ENCODE measurements at regions not wholly inside any gene's neighbourhood (a gene's known extent, or its start where the extent isn't known, plus 50 kb on each side); places are given as distances from the start of the nearest gene placed in this dataset.

GRCh38 chr5:103435136-103435889 lies 127.3 kb downstream of the NUDT12 start:
- no peak overlapping the region for H3K4me3 ChIP-seq (replicated peaks in 1 of 2; ENCODE audit: low read depth in 2 of 2, low read length in 2 of 2)
- TF ChIP-seq CTCF (IDR thresholded peaks at IDR 0.05; ENCODE audit: low read depth, low read length), result no peak
- peak; percentile 8 to 87 for DNase-seq (ENCODE audit: low read depth in 2 of 2)

GRCh38 chr5:103434057-103434456 lies 128.5 kb downstream of the NUDT12 start:
- no peak for TF ChIP-seq CTCF (IDR thresholded peaks at IDR 0.05; ENCODE audit: low read depth, low read length)
- no peak for DNase-seq (ENCODE audit: low read depth in 2 of 2)

GRCh38 chr5:103433211-103433610 lies 129.4 kb downstream of the NUDT12 start:
- H3K4me3 ChIP-seq (replicated peaks in 1 of 2; ENCODE audit: low read depth in 2 of 2, low read length in 2 of 2), result no peak overlapping the region
- peak in 1 of 2 donors; percentile 73 for DNase-seq (ENCODE audit: low read depth in 2 of 2)
- no peak for TF ChIP-seq CTCF (IDR thresholded peaks at IDR 0.05; ENCODE audit: low read depth, low read length)

More at GRCh38 chr5:103434057-103434456, 128.5 kb downstream of the NUDT12 start:
- H3K4me3 ChIP-seq (replicated peaks in 1 of 2; ENCODE audit: low read depth in 2 of 2, low read length in 2 of 2), result no peak overlapping the region

GRCh38 chr5:103428923-103429322 lies 133.7 kb downstream of the NUDT12 start:
- H3K4me3 ChIP-seq (replicated peaks in 1 of 2; ENCODE audit: low read depth in 2 of 2, low read length in 2 of 2), result no peak overlapping the region
- no peak for TF ChIP-seq CTCF (IDR thresholded peaks at IDR 0.05; ENCODE audit: low read depth, low read length)
- no peak for DNase-seq (ENCODE audit: low read depth in 2 of 2)

GRCh38 chr5:103428411-103428871 lies 134.1 kb downstream of the NUDT12 start:
- TF ChIP-seq CTCF (IDR thresholded peaks at IDR 0.05; ENCODE audit: low read depth, low read length), result no peak
- DNase-seq (ENCODE audit: low read depth in 2 of 2), result peak; percentile 78 to 83
- no peak overlapping the region for H3K4me3 ChIP-seq (replicated peaks in 1 of 2; ENCODE audit: low read depth in 2 of 2, low read length in 2 of 2)

- no peak for TF ChIP-seq CTCF (IDR thresholded peaks at IDR 0.05; ENCODE audit: low read depth, low read length)
- DNase-seq (ENCODE audit: low read depth in 2 of 2), result no peak
- H3K4me3 ChIP-seq (replicated peaks in 1 of 2; ENCODE audit: low read depth in 2 of 2, low read length in 2 of 2), result no peak overlapping the region
These were observed 135.3 kb downstream of the NUDT12 start for GRCh38 chr5:103427326-103427725.

All from cardiac fibroblast (primary cell).